Muscle of leg (tissue), 3 donors: ENCODE measurements at regions not wholly inside any gene's neighbourhood (a gene's known extent, or its start where the extent isn't known, plus 50 kb on each side); places are given as distances from the start of the nearest gene placed in this dataset.
"Not testable (repeated sequence)": the region's sequence is repeated elsewhere in the genome, so short reads cannot be mapped to it uniquely, and the experiment has no call there.

Experiments used
- DNase-seq: peaks from one replicate; pipeline ENCODE4 v3.0.0; 2013
- H3K27ac ChIP-seq: one replicate; pipeline ENCODE4 v1.5.1; 2013; ENCODE audit warnings: mild to moderate bottlenecking, low read length, control low read depth
- H3K27me3 ChIP-seq: one replicate; pipeline ENCODE4 v1.6.1; 2013; ENCODE audit warnings: low read length; ENCODE audit not compliant: control insufficient read depth, insufficient read depth
- H3K36me3 ChIP-seq: one replicate; pipeline ENCODE4 v1.6.1; 2013; ENCODE audit warnings: low read length; ENCODE audit not compliant: control insufficient read depth, insufficient read depth
- H3K4me1 ChIP-seq: one replicate; pipeline ENCODE4 v1.6.1; 2013; ENCODE audit warnings: low read length; ENCODE audit not compliant: control insufficient read depth, insufficient read depth
- H3K4me3 ChIP-seq: one replicate; pipeline ENCODE4 v1.5.1; 2013; ENCODE audit warnings: low read length, control low read depth
- H3K9me3 ChIP-seq: replicated peaks from 2 replicates; pipeline ENCODE4 v1.6.1; 2013; ENCODE audit warnings: low read depth, low read length; ENCODE audit not compliant: control insufficient read depth
- WGBS: methylation state at CpG from one replicate; pipeline ENCODE4 v1.1.5; 2013; ENCODE audit warnings: missing lambda C conversion rate; ENCODE audit not compliant: insufficient coverage; 5-methylcytosine and 5-hydroxymethylcytosine counted together

DNA sequence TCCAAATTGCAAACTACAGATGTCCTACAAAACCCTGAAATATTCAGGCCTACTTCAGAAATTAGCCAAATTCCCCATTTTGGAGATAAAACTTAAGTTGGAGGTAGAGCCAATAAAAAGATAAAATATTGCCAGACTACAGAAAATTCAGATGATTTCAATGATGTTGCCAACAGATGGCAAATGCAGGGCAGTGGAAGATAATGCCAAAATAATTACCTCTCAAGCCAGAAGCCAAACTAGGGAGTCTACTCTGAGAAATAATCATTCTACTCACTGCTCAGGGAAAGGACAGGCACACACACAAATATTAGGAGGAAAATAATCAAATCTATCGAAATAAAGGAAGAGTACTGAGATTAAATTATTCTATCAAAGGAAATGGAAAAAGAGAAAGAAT lies 347.5 kb upstream of the CCNG1 start:
- no peaks in the 10 kb centered on the region for H3K27me3 ChIP-seq
- no peaks in the 10 kb centered on the region for H3K36me3 ChIP-seq
- no peaks in the 10 kb centered on the region for H3K9me3 ChIP-seq
- no peak overlapping the region for H3K27ac ChIP-seq
- WGBS: no CpG with 5 or more reads among the region's 1 CpG
- no peaks in the 10 kb centered on the region for H3K4me1 ChIP-seq
- no peak overlapping the region for H3K4me3 ChIP-seq
- DNase-seq: no peak

DNA sequence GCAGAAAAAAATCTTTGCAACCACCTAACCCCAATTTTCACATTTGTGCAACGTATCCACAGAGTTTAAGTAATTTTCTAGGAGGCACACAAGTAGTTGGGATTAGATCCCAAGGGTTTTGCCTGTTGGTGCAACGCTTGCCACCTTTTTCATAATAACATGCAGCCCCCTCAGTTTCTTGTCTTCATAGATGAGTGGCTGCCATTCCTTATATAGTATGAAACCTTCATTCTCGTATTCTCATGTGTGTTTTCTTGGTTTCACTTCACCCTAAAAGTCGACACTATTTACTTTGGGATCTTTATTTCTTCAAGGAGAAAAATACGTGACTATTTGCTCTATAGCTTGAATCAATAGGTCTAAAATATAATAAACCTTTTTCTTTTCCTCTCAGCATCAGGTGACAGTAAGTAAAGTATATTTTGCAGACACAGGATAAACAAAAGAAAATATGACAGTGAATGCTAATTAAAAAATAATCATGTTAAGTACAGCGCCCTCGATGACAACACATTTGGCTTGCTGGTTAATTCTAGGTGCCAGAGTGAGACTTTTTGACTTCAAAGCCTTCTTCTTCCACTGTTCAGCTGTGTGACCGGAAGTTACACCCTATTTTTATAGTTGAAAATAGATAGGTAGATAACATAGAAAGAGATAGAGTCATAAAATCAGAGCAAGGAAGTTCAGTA lies 342.8 kb upstream of the CCNG1 start:
- DNase-seq: no peak
- WGBS: no CpG with 5 or more reads among the region's 8 CpGs
- Histone ChIP-seq H3K4me1 (no peaks in the 10 kb centered on the region), H3K27me3 (no peaks in the 10 kb centered on the region), H3K9me3 (no peaks in the 10 kb centered on the region), H3K27ac (no peak overlapping the region), H3K4me3 (no peak overlapping the region), H3K36me3 (no peaks in the 10 kb centered on the region)

DNA sequence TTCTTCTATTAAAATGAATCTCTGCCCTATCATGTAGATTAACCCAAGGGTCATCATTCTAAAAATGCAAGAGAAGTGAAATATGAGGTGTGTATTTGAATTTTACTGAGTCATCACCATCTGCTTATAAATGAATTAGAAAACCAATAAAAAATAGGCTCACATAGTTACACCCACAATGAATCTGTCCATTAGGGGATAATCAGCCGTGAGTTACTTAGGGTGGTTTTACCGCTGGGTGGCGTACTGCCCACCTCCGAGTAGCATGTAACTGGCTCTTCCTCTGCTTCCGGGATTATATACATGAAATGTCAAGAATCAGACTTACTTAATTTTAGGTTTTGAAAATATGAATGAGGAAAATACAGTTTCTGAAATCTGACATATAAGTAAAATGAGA lies 332.9 kb upstream of the CCNG1 start:
- Histone ChIP-seq H3K9me3 (no peaks in the 10 kb centered on the region), H3K36me3 (no peaks in the 10 kb centered on the region), H3K4me3 (no peak overlapping the region), H3K27ac (no peak overlapping the region), H3K4me1 (no peaks in the 10 kb centered on the region), H3K27me3 (no peaks in the 10 kb centered on the region)
- 0% methylated on average over 1 of the region's 5 CpGs for WGBS
- DNase-seq: no peak

DNA sequence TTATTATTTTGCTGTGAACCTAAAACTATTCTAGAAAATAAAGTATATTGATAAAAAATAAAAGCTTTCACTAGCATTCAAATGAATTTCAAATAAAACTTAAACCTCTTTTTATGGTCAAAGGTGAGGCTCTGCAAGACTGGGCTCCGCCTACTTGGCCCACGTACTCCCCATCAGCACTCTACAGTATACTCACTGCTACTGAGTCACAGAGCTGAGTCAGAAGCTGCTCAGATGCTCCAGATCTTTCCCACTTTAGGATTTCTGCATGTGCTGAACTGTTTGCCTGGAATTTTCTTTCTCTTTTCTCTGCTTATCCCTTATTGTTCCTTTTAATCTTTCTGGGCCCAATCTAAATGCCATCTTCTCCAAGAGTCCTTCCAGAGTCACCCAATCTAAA lies 331.9 kb upstream of the CCNG1 start:
- Histone ChIP-seq H3K27me3 (no peaks in the 10 kb centered on the region), H3K27ac (no peak overlapping the region), H3K4me1 (no peaks in the 10 kb centered on the region), H3K4me3 (no peak overlapping the region), H3K36me3 (no peaks in the 10 kb centered on the region), H3K9me3 (no peaks in the 10 kb centered on the region)
- no peak for DNase-seq
- 69% methylated on average over 2 of the region's 2 CpGs for WGBS

DNA sequence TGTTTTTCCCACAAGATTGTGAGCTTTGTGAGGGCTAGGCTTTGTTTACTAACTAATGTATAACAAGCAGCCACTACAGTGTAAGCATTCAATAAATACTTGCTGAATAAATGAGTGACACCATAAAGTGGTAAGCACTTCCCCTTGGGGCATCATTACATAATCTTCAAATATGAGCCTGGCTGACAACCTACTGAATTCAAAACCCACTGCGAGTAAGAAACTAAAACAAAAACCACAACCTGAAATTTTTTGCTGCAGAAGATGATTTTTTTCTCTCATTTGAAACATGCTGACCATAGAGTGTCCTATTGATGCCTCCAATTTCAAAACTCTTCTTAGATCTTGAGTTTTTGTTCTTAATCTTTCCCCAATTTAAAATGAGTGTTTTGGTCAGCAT lies 331.3 kb upstream of the CCNG1 start:
- Histone ChIP-seq H3K27ac (no peak overlapping the region), H3K9me3 (no peaks in the 10 kb centered on the region), H3K36me3 (no peaks in the 10 kb centered on the region), H3K27me3 (no peaks in the 10 kb centered on the region), H3K4me1 (no peaks in the 10 kb centered on the region), H3K4me3 (no peak overlapping the region)
- WGBS: no CpG with 5 or more reads among the region's 1 CpG
- no peak for DNase-seq

DNA sequence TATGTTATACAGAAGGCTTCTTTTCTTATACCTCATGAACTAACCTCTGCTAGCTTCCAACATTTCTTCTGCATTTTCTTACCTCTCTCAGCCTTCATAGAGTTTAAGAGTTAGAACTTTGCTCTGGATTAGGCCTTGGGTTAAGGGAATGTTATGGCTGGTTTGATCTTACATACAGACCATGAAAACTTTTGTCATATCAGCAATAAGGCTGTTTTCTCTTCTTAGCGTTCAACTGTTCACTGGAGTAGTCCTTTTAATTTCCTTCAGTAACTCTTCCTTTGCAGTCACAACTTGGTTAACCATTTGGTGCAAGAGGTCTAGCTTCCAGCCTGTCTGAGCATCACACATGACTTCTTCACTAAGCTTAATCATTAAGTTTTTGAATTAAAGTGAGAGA lies 329.0 kb upstream of the CCNG1 start:
- no peaks in the 10 kb centered on the region for H3K9me3 ChIP-seq
- no peaks in the 10 kb centered on the region for H3K36me3 ChIP-seq
- no peaks in the 10 kb centered on the region for H3K4me1 ChIP-seq
- H3K27ac ChIP-seq: no peak overlapping the region
- no peaks in the 10 kb centered on the region for H3K27me3 ChIP-seq
- WGBS: 80% methylated on average over 1 of the region's 1 CpG
- no peak overlapping the region for H3K4me3 ChIP-seq
- no peak for DNase-seq

DNA sequence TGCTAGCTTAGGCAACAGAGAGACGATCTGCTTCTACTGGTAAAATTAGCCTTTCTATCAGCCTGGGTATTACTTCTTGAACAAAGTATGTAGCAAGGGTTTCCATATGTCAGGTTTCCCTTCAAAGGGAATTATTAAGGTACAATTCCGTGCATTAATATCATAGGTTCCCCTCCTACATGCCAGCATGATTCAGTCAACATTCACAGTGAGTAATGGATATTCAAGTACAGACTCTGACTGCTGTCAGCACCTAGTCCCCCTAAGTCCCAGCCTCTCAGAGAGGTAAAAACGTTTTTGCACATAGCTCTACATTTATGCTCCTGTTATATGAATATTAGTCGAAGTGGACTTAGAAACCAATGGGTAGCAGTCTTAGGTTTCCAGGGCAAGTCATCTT lies 322.4 kb upstream of the CCNG1 start:
- Histone ChIP-seq H3K36me3 (no peaks in the 10 kb centered on the region), H3K27ac (no peak overlapping the region), H3K27me3 (no peaks in the 10 kb centered on the region), H3K4me3 (no peak overlapping the region), H3K4me1 (no peaks in the 10 kb centered on the region), H3K9me3 (no peaks in the 10 kb centered on the region)
- DNase-seq: no peak
- WGBS: no CpG with 5 or more reads among the region's 4 CpGs

DNA sequence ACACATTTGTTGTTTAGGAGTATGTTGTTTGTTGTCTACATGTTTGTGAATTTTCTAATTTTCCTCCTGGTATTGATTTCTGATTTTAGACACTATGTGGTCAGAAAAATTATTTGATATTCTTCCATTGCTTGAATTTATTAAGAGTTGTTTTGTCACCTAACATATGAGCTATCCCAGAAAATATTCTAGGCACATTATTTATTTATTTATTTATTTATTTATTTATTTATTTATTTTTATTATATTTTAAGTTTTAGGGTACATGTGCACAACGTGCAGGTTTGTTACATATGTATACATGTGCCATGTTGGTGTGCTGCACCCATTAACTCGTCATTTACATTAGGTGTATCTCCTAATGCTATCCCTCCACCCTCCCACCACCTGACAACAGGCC lies 320.8 kb upstream of the CCNG1 start:
- not testable (repeated sequence) for H3K9me3 ChIP-seq, H3K36me3 ChIP-seq, DNase-seq, H3K27ac ChIP-seq, H3K4me3 ChIP-seq, H3K27me3 ChIP-seq, H3K4me1 ChIP-seq
- no CpG with 5 or more reads among the region's 2 CpGs for WGBS

DNA sequence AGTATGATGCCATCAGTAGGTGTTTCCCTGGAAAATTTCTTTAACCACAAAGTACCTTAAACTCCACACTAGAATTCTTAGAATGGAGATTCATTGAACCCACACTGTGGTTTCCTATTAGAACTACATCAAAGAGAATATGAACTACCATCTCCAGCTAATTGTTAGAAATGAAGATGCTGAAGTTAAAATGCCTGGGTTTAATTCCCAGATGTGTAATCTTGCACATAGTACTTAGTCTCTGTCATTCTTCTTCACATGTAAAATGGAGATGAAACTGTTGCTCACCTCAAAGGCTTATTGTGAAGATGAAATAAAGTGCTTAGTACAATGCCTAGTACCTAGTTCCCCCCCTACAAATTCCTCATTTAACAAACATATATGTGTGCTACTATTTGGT lies 303.3 kb upstream of the CCNG1 start:
- Histone ChIP-seq H3K36me3 (no peaks in the 10 kb centered on the region), H3K4me1 (no peaks in the 10 kb centered on the region), H3K27ac (no peak overlapping the region), H3K27me3 (no peaks in the 10 kb centered on the region), H3K4me3 (no peak overlapping the region), H3K9me3 (no peaks in the 10 kb centered on the region)
- DNase-seq: no peak

DNA sequence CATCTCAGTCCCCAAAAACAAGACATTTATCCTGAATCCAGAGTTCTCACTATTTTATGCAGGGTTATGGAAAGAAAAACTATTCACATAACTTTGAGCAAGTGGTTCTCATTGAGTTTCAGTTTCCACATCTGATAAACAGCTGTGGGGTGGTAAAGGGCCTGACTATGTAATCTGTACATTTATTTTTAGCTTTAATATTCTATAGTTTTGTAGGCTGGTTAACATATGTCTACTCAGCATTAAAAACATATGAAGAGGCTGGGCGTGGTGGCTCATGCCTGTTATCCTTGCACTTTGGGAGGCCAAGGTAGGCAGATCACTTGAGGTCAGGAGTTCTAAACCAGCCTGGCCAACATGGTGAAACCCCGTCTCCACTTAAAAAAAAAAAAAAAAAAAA lies 301.5 kb upstream of the CCNG1 start:
- no CpG with 5 or more reads among the region's 2 CpGs for WGBS
- H3K4me3 ChIP-seq: no peak overlapping the region

DNA sequence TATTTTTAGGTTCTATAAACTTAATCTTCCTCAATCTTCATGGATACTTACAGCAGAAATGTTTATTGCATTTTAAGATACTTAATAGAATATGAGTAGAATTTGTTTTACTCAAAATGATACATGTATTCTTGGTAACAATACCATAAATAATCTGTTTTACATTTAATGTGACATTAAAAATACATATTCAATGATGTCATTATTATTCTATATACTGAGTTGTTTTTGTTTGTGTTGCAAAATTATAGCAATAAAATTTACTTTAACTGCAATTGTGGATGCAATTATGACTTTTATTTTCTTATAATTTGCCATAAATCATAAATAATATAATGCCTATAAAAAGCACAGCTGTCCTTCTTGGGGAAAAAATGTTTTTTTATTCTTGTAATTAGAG lies 275.9 kb upstream of the CCNG1 start:
- H3K4me1 ChIP-seq: no peaks in the 10 kb centered on the region
- DNase-seq: no peak
- H3K27me3 ChIP-seq: no peaks in the 10 kb centered on the region
- H3K4me3 ChIP-seq: no peak overlapping the region
- peaks cover 6% of the 10 kb centered on the region for H3K9me3 ChIP-seq
- H3K36me3 ChIP-seq: no peaks in the 10 kb centered on the region
- no peak overlapping the region for H3K27ac ChIP-seq

More for the DNA sequence above, 301.5 kb upstream of the CCNG1 start:
- Histone ChIP-seq H3K27me3 (no peaks in the 10 kb centered on the region), H3K9me3 (no peaks in the 10 kb centered on the region), H3K36me3 (no peaks in the 10 kb centered on the region), H3K4me1 (no peaks in the 10 kb centered on the region), H3K27ac (no peak overlapping the region)
- DNase-seq: no peak
